Activated T-cell treated with anti-CD3 and anti-CD28 coated beads, Interleukin-2, amount 50 U/mL, for 72 hours (primary cell): ENCODE measurements at regions not wholly inside any gene's neighbourhood (a gene's known extent, or its start where the extent isn't known, plus 50 kb on each side); places are given as distances from the start of the nearest gene placed in this dataset.
"Not testable (repeated sequence)": the region's sequence is repeated elsewhere in the genome, so short reads cannot be mapped to it uniquely, and the experiment has no call there.

ENCODE experiments used
- ATAC-seq, 2 donors: fragments of 150-1000 bp; cut with Tn5 transposase; replicated peaks in 1 of 2; 2 replicates each; pipeline ENCODE4 v1.10.0; 2021; ENCODE audit warnings: moderate library complexity in 2 of 2, mild to moderate bottlenecking in 1 of 2
- DNase-seq, 2 donors: peaks; one replicate each; pipeline ENCODE4 v3.0.0; 2021 to 2022; ENCODE audit warnings: mixed read lengths in 1 of 2
- H3K27ac Mint-ChIP-seq: one replicate; pipeline ENCODE4 v1.8.0; 2022; ENCODE audit warnings: mild to moderate bottlenecking, moderate library complexity, mixed read lengths
- H3K27me3 Mint-ChIP-seq: one replicate; pipeline ENCODE4 v1.8.0; 2022; ENCODE audit warnings: low read depth, mixed read lengths
- H3K36me3 Mint-ChIP-seq, 2 donors: one replicate each; pipeline ENCODE4 v1.8.0; 2022; ENCODE audit warnings: mixed read lengths in 2 of 2, mild to moderate bottlenecking in 1 of 2; ENCODE audit not compliant: insufficient read depth in 2 of 2
- H3K4me1 Mint-ChIP-seq: one replicate; pipeline ENCODE4 v1.8.0; 2022; ENCODE audit warnings: low read depth, mixed read lengths
- H3K4me3 Mint-ChIP-seq, 2 donors: one replicate each; pipeline ENCODE4 v1.8.0; 2022; ENCODE audit warnings: mild to moderate bottlenecking in 2 of 2, mixed read lengths in 2 of 2, moderate library complexity in 2 of 2
- H3K9me3 Mint-ChIP-seq, 2 donors: one replicate each; pipeline ENCODE4 v1.8.0; 2022; ENCODE audit warnings: mixed read lengths in 2 of 2

- H3K36me3 Mint-ChIP-seq, DNase-seq, H3K4me1 Mint-ChIP-seq, H3K27me3 Mint-ChIP-seq, H3K4me3 Mint-ChIP-seq, H3K27ac Mint-ChIP-seq, ATAC-seq: not testable (repeated sequence)
- H3K9me3 Mint-ChIP-seq: peaks cover 8 to 10% of the 10 kb centered on the region in 2 donors
Measured at GRCh38 chr15:24268536-24269165, 406.9 kb upstream of the NPAP1 start.

GRCh38 chr15:24269166-24269571 is 406.4 kb upstream of the NPAP1 start:
- Mint-ChIP-seq H3K9me3 (peaks cover 8 to 10% of the 10 kb centered on the region in 2 donors), H3K4me1 (no peaks in the 10 kb centered on the region), H3K36me3 (peaks cover 0 to 4% of the 10 kb centered on the region in 2 donors), H3K27me3 (no peaks in the 10 kb centered on the region), H3K27ac (no peak overlapping the region), H3K4me3 (no peak overlapping the region)
- ATAC-seq (no peak), DNase-seq (no peak)

GRCh38 chr15:24269923-24270322 is 405.7 kb upstream of the NPAP1 start:
- H3K9me3 Mint-ChIP-seq: peaks cover 8 to 10% of the 10 kb centered on the region in 2 donors
- H3K4me1 Mint-ChIP-seq: no peaks in the 10 kb centered on the region
- DNase-seq (no peak), ATAC-seq (no peak)
- no peak overlapping the region for H3K27ac Mint-ChIP-seq
- no peaks in the 10 kb centered on the region for H3K27me3 Mint-ChIP-seq
- H3K4me3 Mint-ChIP-seq: no peak overlapping the region
- H3K36me3 Mint-ChIP-seq: peaks cover 0 to 4% of the 10 kb centered on the region in 2 donors

- peaks cover 11 to 14% of the 10 kb centered on the region in 2 donors for H3K9me3 Mint-ChIP-seq
- not testable (repeated sequence) for H3K4me3 Mint-ChIP-seq, H3K27me3 Mint-ChIP-seq, DNase-seq, ATAC-seq, H3K4me1 Mint-ChIP-seq, H3K36me3 Mint-ChIP-seq, H3K27ac Mint-ChIP-seq
Measured at GRCh38 chr15:24271496-24272244, 403.9 kb upstream of the NPAP1 start.

GRCh38 chr15:24292837-24293236 is 382.7 kb upstream of the NPAP1 start:
- no peaks in the 10 kb centered on the region for H3K4me1 Mint-ChIP-seq
- H3K27me3 Mint-ChIP-seq: no peaks in the 10 kb centered on the region
- H3K4me3 Mint-ChIP-seq: no peak overlapping the region
- no peak overlapping the region for H3K27ac Mint-ChIP-seq
- peaks cover 2% of the 10 kb centered on the region in 2 donors for H3K9me3 Mint-ChIP-seq
- DNase-seq: no peak
- no peak for ATAC-seq
- no peaks in the 10 kb centered on the region for H3K36me3 Mint-ChIP-seq

GRCh38 chr15:24300804-24301368 is 374.7 kb upstream of the NPAP1 start:
- H3K36me3 Mint-ChIP-seq, H3K27ac Mint-ChIP-seq, H3K4me1 Mint-ChIP-seq, H3K27me3 Mint-ChIP-seq, H3K9me3 Mint-ChIP-seq, ATAC-seq, H3K4me3 Mint-ChIP-seq, DNase-seq: not testable (repeated sequence)

GRCh38 chr15:24301999-24302398 is 373.6 kb upstream of the NPAP1 start:
- not testable (repeated sequence) for H3K4me1 Mint-ChIP-seq, H3K4me3 Mint-ChIP-seq, H3K27ac Mint-ChIP-seq, H3K36me3 Mint-ChIP-seq, H3K9me3 Mint-ChIP-seq, DNase-seq, H3K27me3 Mint-ChIP-seq, ATAC-seq

GRCh38 chr15:24304747-24305146 is 370.8 kb upstream of the NPAP1 start:
- H3K4me1 Mint-ChIP-seq, H3K27ac Mint-ChIP-seq, H3K36me3 Mint-ChIP-seq, H3K4me3 Mint-ChIP-seq, H3K27me3 Mint-ChIP-seq, DNase-seq, ATAC-seq, H3K9me3 Mint-ChIP-seq: not testable (repeated sequence)

- not testable (repeated sequence) for ATAC-seq, H3K27ac Mint-ChIP-seq, H3K4me3 Mint-ChIP-seq, H3K36me3 Mint-ChIP-seq, H3K9me3 Mint-ChIP-seq, H3K4me1 Mint-ChIP-seq, DNase-seq, H3K27me3 Mint-ChIP-seq
Measured at GRCh38 chr15:24305643-24306042, 369.9 kb upstream of the NPAP1 start.

GRCh38 chr15:24309700-24310099 is 365.9 kb upstream of the NPAP1 start:
- H3K9me3 Mint-ChIP-seq: not testable (repeated sequence)

GRCh38 chr15:24311692-24312091 is 363.9 kb upstream of the NPAP1 start:
- not testable (repeated sequence) for H3K36me3 Mint-ChIP-seq, H3K9me3 Mint-ChIP-seq, H3K27ac Mint-ChIP-seq, H3K27me3 Mint-ChIP-seq, DNase-seq, H3K4me3 Mint-ChIP-seq, ATAC-seq, H3K4me1 Mint-ChIP-seq

More at GRCh38 chr15:24309700-24310099, 365.9 kb upstream of the NPAP1 start:
- H3K4me1 Mint-ChIP-seq, H3K4me3 Mint-ChIP-seq, H3K27me3 Mint-ChIP-seq, H3K36me3 Mint-ChIP-seq, DNase-seq, ATAC-seq, H3K27ac Mint-ChIP-seq: not testable (repeated sequence)

- ATAC-seq, H3K9me3 Mint-ChIP-seq, H3K27ac Mint-ChIP-seq, H3K36me3 Mint-ChIP-seq, H3K27me3 Mint-ChIP-seq, H3K4me3 Mint-ChIP-seq, DNase-seq, H3K4me1 Mint-ChIP-seq: not testable (repeated sequence)
Measured at GRCh38 chr15:24316326-24316725, 359.2 kb upstream of the NPAP1 start.

GRCh38 chr15:24318981-24319380 is 356.6 kb upstream of the NPAP1 start:
- H3K4me1 Mint-ChIP-seq: no peaks in the 10 kb centered on the region
- no peaks in the 10 kb centered on the region for H3K27me3 Mint-ChIP-seq
- H3K27ac Mint-ChIP-seq: peak overlapping the region; percentile 12
- no peak for ATAC-seq
- DNase-seq: no peak
- H3K36me3 Mint-ChIP-seq: no peaks in the 10 kb centered on the region
- no peak overlapping the region for H3K4me3 Mint-ChIP-seq
- peaks cover 5 to 7% of the 10 kb centered on the region in 2 donors for H3K9me3 Mint-ChIP-seq
